Stimulated activated CD4-positive, alpha-beta T cell treated with anti-CD3 and anti-CD28 coated beads, TNF-alpha, amount 100 ng/mL, for 4 hours (primary cell): ENCODE measurements at regions not wholly inside any gene's neighbourhood (a gene's known extent, or its start where the extent isn't known, plus 50 kb on each side); places are given as distances from the start of the nearest gene placed in this dataset.
"Not testable (repeated sequence)": the region's sequence is repeated elsewhere in the genome, so short reads cannot be mapped to it uniquely, and the experiment has no call there.

ENCODE experiments used
- DNase-seq, 3 experiments: peaks; one replicate each; pipeline ENCODE4 v3.0.0-alpha.2; 2020; ENCODE audit warnings: low read depth in 3 of 3

- no peak for DNase-seq
Measured at GRCh38 chr13:18993884-18994660, 187.6 kb downstream of the TUBA3C start.

- no peak for DNase-seq
Measured at GRCh38 chr13:18992791-18993190, 188.8 kb downstream of the TUBA3C start.

GRCh38 chr13:18991060-18991459 lies 190.6 kb downstream of the TUBA3C start:
- no peak for DNase-seq

GRCh38 chr13:18978447-18978846 lies 203.2 kb downstream of the TUBA3C start:
- no peak for DNase-seq

- no peak for DNase-seq
Measured at GRCh38 chr13:18977857-18978256, 203.8 kb downstream of the TUBA3C start.

- no peak for DNase-seq
Measured at GRCh38 chr13:18971576-18972219, 209.9 kb downstream of the TUBA3C start.

- no peak for DNase-seq
Measured at GRCh38 chr13:18965347-18965855, 216.2 kb downstream of the TUBA3C start.

- DNase-seq: no peak
Measured at GRCh38 chr13:18964942-18965341, 216.7 kb downstream of the TUBA3C start.

- DNase-seq: not testable (repeated sequence)
Measured at GRCh38 chr13:18963684-18964083, 217.9 kb downstream of the TUBA3C start.

- no peak for DNase-seq
Measured at GRCh38 chr13:18962168-18962734, 219.4 kb downstream of the TUBA3C start.

GRCh38 chr13:18961383-18962117 lies 220.1 kb downstream of the TUBA3C start:
- no peak for DNase-seq

- DNase-seq: no peak
Measured at GRCh38 chr13:18960637-18961227, 220.9 kb downstream of the TUBA3C start.

- DNase-seq: no peak
Measured at GRCh38 chr13:18959996-18960395, 221.6 kb downstream of the TUBA3C start.

- no peak for DNase-seq
Measured at GRCh38 chr13:18959229-18959628, 222.4 kb downstream of the TUBA3C start.

- DNase-seq: no peak
Measured at GRCh38 chr13:18956473-18957078, 225.0 kb downstream of the TUBA3C start.

- DNase-seq: no peak
Measured at GRCh38 chr13:18954254-18954653, 227.4 kb downstream of the TUBA3C start.

GRCh38 chr13:18953139-18953930 lies 228.3 kb downstream of the TUBA3C start:
- no peak for DNase-seq

- no peak for DNase-seq
Measured at GRCh38 chr13:18952225-18953016, 229.2 kb downstream of the TUBA3C start.

- DNase-seq: no peak
Measured at GRCh38 chr13:18951412-18951811, 230.2 kb downstream of the TUBA3C start.

- DNase-seq: no peak
Measured at GRCh38 chr13:18949970-18950369, 231.7 kb downstream of the TUBA3C start.
